IPS-15b (cell line): ENCODE measurements at regions not wholly inside any gene's neighbourhood (a gene's known extent, or its start where the extent isn't known, plus 50 kb on each side); places are given as distances from the start of the nearest gene placed in this dataset.

ENCODE experiments used
- H3K27me3 ChIP-seq: one replicate; pipeline ENCODE4 v1.6.1; 2013; ENCODE audit warnings: low read length; ENCODE audit not compliant: control insufficient read depth, insufficient read depth
- H3K36me3 ChIP-seq: one replicate; pipeline ENCODE4 v1.6.1; 2013; ENCODE audit warnings: low read length; ENCODE audit not compliant: control insufficient read depth, insufficient read depth
- H3K4me1 ChIP-seq: one replicate; pipeline ENCODE4 v1.6.1; 2013; ENCODE audit warnings: mild to moderate bottlenecking, low read length; ENCODE audit not compliant: control insufficient read depth, insufficient read depth
- H3K4me3 ChIP-seq: one replicate; pipeline ENCODE4 v1.5.1; 2013; ENCODE audit warnings: low read depth, low read length
- H3K9ac ChIP-seq: one replicate; pipeline ENCODE4 v1.6.1; 2013; ENCODE audit warnings: low read depth, mild to moderate bottlenecking, low read length
- H3K9me3 ChIP-seq: one replicate; pipeline ENCODE4 v1.6.1; 2013; ENCODE audit warnings: mild to moderate bottlenecking, low read length; ENCODE audit not compliant: control insufficient read depth, insufficient read depth

- no peaks in the 10 kb centered on the region for H3K36me3 ChIP-seq
- no peak overlapping the region for H3K9ac ChIP-seq
- no peaks in the 10 kb centered on the region for H3K4me1 ChIP-seq
Observed at GRCh38 chr2:239788576-239789098, 236.5 kb downstream of the NDUFA10 start.

GRCh38 chr2:239787538-239788050 lies 237.5 kb downstream of the NDUFA10 start:
- no peak overlapping the region for H3K9ac ChIP-seq
- no peaks in the 10 kb centered on the region for H3K4me1 ChIP-seq
- H3K27me3 ChIP-seq = no peaks in the 10 kb centered on the region

More at GRCh38 chr2:239788576-239789098, 236.5 kb downstream of the NDUFA10 start:
- Histone ChIP-seq H3K27me3 (no peaks in the 10 kb centered on the region), H3K9me3 (no peaks in the 10 kb centered on the region), H3K4me3 (no peak overlapping the region)

DNA sequence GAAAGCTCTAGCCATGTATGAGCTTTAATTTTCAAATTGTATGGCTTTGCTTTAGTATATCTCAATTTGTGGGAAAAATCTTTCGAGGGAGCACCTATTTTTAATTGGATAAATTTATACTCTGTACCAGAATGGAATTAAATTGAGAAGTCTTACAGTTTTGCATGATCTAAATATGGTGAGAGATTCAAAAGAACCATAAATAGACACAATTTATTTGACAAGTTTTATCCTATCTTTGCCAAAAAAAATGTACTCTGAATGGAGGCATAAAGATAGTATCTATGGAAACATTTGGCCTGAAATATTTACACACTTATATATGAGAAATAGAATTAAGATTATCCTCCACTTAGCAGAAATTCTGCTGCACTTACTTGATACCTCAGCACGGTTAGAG lies 238.4 kb downstream of the NDUFA10 start:
- Histone ChIP-seq H3K27me3 (no peaks in the 10 kb centered on the region), H3K36me3 (no peaks in the 10 kb centered on the region), H3K9me3 (no peaks in the 10 kb centered on the region), H3K4me3 (no peak overlapping the region), H3K4me1 (no peaks in the 10 kb centered on the region), H3K9ac (no peak overlapping the region)

More at GRCh38 chr2:239787538-239788050, 237.5 kb downstream of the NDUFA10 start:
- H3K36me3 ChIP-seq = no peaks in the 10 kb centered on the region
- no peaks in the 10 kb centered on the region for H3K9me3 ChIP-seq
- H3K4me3 ChIP-seq = no peak overlapping the region

DNA sequence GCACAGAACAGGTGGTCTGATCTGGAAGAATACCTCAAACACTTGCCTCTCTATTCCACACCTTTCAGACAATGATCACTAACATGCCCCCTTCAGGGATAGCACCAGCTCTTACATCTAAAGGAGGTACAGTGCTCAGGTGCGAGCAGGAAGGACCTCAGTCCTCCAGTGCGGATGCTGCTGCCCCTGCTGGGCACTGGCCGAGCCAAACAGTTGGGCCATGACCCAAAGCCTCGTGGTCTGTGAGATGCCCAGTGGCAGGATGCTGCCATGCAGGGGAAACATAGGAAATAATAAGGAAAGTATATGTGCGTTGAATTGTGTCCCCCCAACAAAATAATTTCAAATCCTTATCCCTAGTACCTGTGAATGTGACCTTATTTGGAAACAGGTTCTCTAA lies 243.7 kb downstream of the NDUFA10 start:
- H3K9ac ChIP-seq = no peak overlapping the region
- H3K27me3 ChIP-seq = no peaks in the 10 kb centered on the region
- no peaks in the 10 kb centered on the region for H3K9me3 ChIP-seq
- H3K4me1 ChIP-seq = no peaks in the 10 kb centered on the region
- no peaks in the 10 kb centered on the region for H3K36me3 ChIP-seq
- no peak overlapping the region for H3K4me3 ChIP-seq

DNA sequence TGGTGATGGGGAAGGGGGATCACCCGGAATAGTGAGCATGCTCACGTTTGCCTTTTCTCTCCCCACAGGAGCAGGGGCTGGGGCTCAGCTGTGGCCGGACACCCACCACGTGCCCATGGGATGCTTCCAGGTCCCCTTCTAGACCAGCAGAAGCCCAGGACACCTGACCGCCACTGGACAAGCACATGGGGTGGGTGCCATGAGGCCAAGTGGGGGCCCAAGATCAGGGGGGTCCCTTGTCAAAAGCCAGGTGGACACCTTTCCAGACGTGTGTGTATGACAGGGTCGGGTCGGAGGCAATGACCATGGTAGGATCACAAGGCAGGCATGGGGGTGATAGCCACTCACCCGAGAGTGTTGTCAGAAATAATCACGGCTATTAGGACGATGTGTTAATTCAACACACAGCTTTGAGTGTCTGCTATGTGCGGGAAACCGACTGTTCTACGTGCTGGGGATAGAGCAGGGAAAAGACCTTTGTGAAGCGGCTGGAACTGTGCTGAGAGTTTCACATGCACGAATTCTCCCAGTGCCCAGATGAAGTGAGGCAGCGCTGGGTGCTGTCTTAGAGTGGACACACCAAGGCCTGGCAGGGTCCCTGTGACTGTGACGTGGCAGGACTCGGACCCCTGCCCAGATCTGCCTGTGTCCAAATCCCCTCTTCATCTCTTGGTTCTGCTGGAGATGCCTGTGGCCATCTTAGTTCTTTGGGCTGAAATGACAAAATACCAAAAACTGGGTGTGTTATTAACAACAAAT lies 244.7 kb downstream of the NDUFA10 start:
- Histone ChIP-seq H3K4me1 (no peaks in the 10 kb centered on the region), H3K36me3 (no peaks in the 10 kb centered on the region), H3K9me3 (no peaks in the 10 kb centered on the region), H3K4me3 (no peak overlapping the region), H3K9ac (no peak overlapping the region), H3K27me3 (no peaks in the 10 kb centered on the region)

DNA sequence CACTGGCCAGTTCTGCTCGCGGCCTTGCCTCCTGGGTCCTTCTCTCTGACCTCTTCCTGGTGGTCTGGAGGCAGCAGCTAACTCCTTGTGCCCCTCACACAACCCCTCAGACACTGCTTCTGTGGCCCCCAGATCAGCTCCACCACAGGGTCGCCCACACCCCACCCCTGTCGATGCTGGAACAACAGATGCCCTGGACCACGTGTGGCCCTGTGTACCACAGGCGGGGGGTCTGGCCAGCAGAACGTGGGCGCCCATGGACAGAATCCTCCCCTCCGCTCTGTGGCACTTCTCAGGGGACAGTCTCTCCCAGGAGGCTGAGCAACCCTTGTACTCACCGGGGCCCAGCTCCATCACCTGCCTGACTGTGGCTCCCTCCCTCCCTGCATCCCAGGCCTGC lies 245.6 kb downstream of the NDUFA10 start:
- no peaks in the 10 kb centered on the region for H3K4me1 ChIP-seq
- H3K4me3 ChIP-seq = no peak overlapping the region
- no peak overlapping the region for H3K9ac ChIP-seq
- H3K9me3 ChIP-seq = no peaks in the 10 kb centered on the region
- H3K27me3 ChIP-seq = no peaks in the 10 kb centered on the region
- no peaks in the 10 kb centered on the region for H3K36me3 ChIP-seq

DNA sequence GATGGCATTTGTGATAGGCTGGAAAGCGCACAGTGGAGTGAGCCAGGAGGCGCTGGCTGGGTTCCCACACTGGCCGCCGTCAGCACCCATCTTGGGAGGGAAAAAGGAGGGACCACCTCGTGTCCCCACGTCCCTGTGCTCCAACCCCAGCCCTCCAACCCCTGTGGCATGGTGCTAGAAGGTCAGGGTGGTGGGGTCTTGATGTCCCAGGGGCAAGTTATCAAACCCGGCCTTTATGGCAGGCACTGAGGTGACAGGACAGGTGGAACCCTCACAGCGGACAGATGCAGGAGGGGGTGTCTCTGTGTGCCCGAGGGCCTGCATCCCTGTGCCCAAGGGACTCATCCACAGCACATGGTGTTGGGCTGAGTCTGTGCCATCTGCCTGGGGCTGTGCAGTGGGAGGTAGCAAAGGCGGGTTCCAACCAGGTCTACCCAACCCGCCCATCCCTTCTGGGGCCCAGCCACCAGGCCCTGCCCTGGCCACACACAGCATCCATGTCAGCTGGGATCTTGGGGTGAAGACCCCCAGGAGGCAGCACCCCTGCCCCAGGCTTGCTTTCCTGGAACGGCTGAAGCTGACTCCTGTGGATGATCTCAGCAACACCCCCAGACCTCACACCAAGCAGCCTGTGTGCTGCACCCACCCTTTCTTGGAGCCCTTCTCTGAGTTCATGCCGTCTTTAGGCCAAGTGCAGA lies 246.1 kb downstream of the NDUFA10 start:
- no peaks in the 10 kb centered on the region for H3K27me3 ChIP-seq
- H3K4me3 ChIP-seq = no peak overlapping the region
- no peak overlapping the region for H3K9ac ChIP-seq
- no peaks in the 10 kb centered on the region for H3K36me3 ChIP-seq
- no peaks in the 10 kb centered on the region for H3K9me3 ChIP-seq
- no peaks in the 10 kb centered on the region for H3K4me1 ChIP-seq

DNA sequence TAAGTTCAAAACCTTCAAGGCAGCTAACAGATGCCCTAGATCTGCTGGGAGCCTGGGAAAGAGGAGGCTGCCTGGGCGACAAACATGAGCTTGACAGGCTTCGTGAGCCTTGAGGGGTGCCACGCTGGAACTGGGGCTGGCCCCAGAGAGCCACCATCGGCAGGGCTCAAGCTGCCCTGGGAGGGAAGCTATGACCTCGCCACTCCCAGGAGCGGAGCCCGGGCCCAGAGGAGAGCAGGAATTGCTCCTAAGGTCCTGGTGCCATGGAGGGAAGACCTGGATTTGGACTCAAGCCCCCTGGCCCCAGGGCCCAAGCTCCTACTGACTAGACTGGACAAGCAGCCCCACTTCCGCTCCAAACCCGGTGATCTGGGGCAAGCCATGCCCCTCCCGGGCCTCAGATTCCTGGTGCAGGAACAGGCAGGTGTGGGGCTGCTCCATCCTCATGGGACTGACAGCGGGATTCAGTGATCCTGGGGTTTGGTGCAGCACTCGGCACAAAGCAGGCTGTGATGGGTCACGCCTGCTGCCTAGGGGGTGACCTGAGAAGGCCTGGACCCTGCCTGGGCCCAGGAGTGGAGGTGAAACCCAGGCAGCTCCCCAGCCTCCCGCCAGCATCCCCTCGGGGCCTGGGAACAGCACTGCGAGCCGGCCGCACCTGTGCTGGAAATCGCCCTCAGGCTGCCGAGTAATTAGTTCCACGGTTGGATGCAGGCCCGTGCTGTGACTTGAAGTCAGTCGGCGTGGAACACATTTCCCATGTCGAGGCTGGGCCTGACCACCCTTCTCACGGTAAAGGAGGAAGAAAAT lies 246.9 kb downstream of the NDUFA10 start:
- Histone ChIP-seq H3K4me1 (no peaks in the 10 kb centered on the region), H3K27me3 (no peaks in the 10 kb centered on the region), H3K9me3 (no peaks in the 10 kb centered on the region)

DNA sequence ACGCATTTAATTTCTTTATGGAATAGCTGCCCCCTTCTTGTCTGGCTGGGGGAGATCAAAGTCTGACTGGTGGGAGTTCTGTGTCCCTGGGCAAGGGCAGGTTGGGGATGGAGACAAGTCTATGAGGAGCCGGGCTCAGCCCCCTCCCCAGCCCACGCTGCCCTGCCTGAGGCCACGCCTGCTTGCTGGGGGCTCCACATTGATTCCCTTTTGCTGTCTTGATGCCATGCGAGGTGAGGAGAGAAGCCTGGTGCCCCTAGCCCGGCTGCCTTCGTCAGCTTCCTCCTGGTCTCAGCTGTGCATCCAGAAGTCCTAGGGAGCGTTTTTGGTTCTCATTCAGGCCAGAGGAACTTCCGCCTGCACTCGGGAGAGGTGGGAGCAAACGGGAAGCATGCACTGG lies 247.9 kb downstream of the NDUFA10 start:
- H3K9me3 ChIP-seq = no peaks in the 10 kb centered on the region
- H3K9ac ChIP-seq = no peak overlapping the region
- no peak overlapping the region for H3K4me3 ChIP-seq
- H3K27me3 ChIP-seq = no peaks in the 10 kb centered on the region
- H3K4me1 ChIP-seq = no peaks in the 10 kb centered on the region
- H3K36me3 ChIP-seq = no peaks in the 10 kb centered on the region

More for the DNA sequence above, 246.9 kb downstream of the NDUFA10 start:
- Histone ChIP-seq H3K36me3 (no peaks in the 10 kb centered on the region), H3K9ac (no peak overlapping the region), H3K4me3 (no peak overlapping the region)

DNA sequence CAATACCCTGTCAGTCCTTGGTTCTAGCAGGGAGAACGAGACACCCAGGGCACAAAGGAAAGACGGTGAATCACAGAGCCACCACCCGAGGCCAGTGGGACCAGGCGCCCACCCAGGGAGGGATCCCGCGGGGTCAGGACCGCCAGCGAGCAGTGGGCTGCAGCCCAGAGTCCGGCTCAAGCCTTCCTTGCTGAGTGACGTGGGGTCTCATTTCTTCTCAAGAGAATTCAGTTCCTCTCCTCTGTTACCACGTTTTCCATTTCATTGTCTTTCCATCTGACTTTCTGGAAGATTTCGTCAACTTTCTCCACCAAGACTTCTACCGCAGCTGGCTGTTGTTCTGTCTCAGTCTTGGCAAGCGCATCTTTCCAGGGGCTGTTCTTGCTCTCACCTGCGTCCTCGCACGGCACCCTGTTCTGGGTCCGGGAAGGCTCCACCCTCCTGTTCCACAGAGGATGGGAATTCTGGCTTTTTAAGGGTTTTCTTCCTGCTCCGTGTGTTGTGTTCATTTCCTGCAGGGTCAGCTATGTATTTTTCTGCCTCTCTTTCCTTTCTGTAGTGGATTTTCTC lies 248.6 kb downstream of the NDUFA10 start:
- Histone ChIP-seq H3K9ac (no peak overlapping the region), H3K4me1 (no peaks in the 10 kb centered on the region), H3K27me3 (no peaks in the 10 kb centered on the region), H3K9me3 (no peaks in the 10 kb centered on the region), H3K4me3 (no peak overlapping the region), H3K36me3 (no peaks in the 10 kb centered on the region)
